ENCODE measurements at regions not wholly inside any gene's neighbourhood (a gene's known extent, or its start where the extent isn't known, plus 50 kb on each side); places are given as distances from the start of the nearest gene placed in this dataset.

- no peaks in the 10 kb centered on the region for H3K79me2 ChIP-seq (ENCODE audit: insufficient read depth, low read length)
- Mint-ChIP-seq H3K9me3 (peaks cover 0 to 2% (median 1%) of the 10 kb centered on the region in 7 donors), H3K4me1 (peaks cover 6% of the 10 kb centered on the region), H3K27me3 (ENCODE audit: low read depth in 3 of 3) (peaks cover 0 to 1% (median 0%) of the 10 kb centered on the region in 3 donors), H3K27ac (no peak overlapping the region), H3K36me3 (no peaks in the 10 kb centered on the region), H3K4me3 (no peak overlapping the region)
- H3K27me3 ChIP-seq (ENCODE audit: control insufficient read depth in 2 of 2, insufficient read depth in 2 of 2, low read length in 2 of 2), result no peaks in the 10 kb centered on the region
- H3K36me3 ChIP-seq (replicated peaks in 1 of 2; ENCODE audit: control insufficient read depth in 1 of 2, insufficient read depth in 2 of 2, low read length in 2 of 2), result no peaks in the 10 kb centered on the region
- no peak for DNase-seq
- WGBS (ENCODE audit: insufficient coverage), result no CpG with 5 or more reads among the region's 2 CpGs
- no peak overlapping the region for H3K4me3 ChIP-seq (replicated peaks in 1 of 3; ENCODE audit: low read depth in 2 of 3, low read length in 3 of 3)
- TF ChIP-seq CTCF (IDR thresholded peaks at IDR 0.05), result no peak
- no peak overlapping the region for H3K4me2 ChIP-seq (replicated peaks; ENCODE audit: extremely low read depth, low read length, poor library complexity, severe bottlenecking)
- intact Hi-C loops (cut with micrococcal nuclease), result no loop called here
- H3K9ac ChIP-seq (ENCODE audit: insufficient read depth, low read length, poor library complexity, severe bottlenecking), result no peak overlapping the region
- H3K4me1 ChIP-seq (ENCODE audit: control insufficient read depth in 1 of 2, insufficient read depth in 2 of 2, low read length in 2 of 2), result no peaks in the 10 kb centered on the region
- no peak overlapping the region for H2AFZ ChIP-seq (ENCODE audit: insufficient read depth, low read depth, low read length, poor library complexity, severe bottlenecking)
- H4K20me1 ChIP-seq (ENCODE audit: insufficient read depth, low read length), result no peaks in the 10 kb centered on the region
- no peak overlapping the region for H3K27ac ChIP-seq (ENCODE audit: low read depth in 1 of 2, low read length in 2 of 2)
- no peaks in the 10 kb centered on the region for H3K9me3 ChIP-seq (replicated peaks in 1 of 2; ENCODE audit: control insufficient read depth in 1 of 2, insufficient read depth in 1 of 2, low read length in 2 of 2)
Observed at GRCh38 chr15:49752517-49752916, 131.7 kb downstream of the DTWD1 start.

- Histone ChIP-seq H3K36me3 (replicated peaks in 1 of 2; ENCODE audit: control insufficient read depth in 1 of 2, insufficient read depth in 2 of 2, low read length in 2 of 2) (no peaks in the 10 kb centered on the region), H3K4me3 (replicated peaks in 1 of 3; ENCODE audit: low read depth in 2 of 3, low read length in 3 of 3) (no peak overlapping the region), H3K79me2 (ENCODE audit: insufficient read depth, low read length) (no peaks in the 10 kb centered on the region), H3K9ac (ENCODE audit: insufficient read depth, low read length, poor library complexity, severe bottlenecking) (no peak overlapping the region), H2AFZ (ENCODE audit: insufficient read depth, low read depth, low read length, poor library complexity, severe bottlenecking) (no peak overlapping the region), H4K20me1 (ENCODE audit: insufficient read depth, low read length) (no peaks in the 10 kb centered on the region), H3K4me2 (replicated peaks; ENCODE audit: extremely low read depth, low read length, poor library complexity, severe bottlenecking) (no peak overlapping the region), H3K27me3 (ENCODE audit: control insufficient read depth in 2 of 2, insufficient read depth in 2 of 2, low read length in 2 of 2) (no peaks in the 10 kb centered on the region), H3K27ac (ENCODE audit: low read depth in 1 of 2, low read length in 2 of 2) (no peak overlapping the region), H3K4me1 (ENCODE audit: control insufficient read depth in 1 of 2, insufficient read depth in 2 of 2, low read length in 2 of 2) (no peaks in the 10 kb centered on the region), H3K9me3 (replicated peaks in 1 of 2; ENCODE audit: control insufficient read depth in 1 of 2, insufficient read depth in 1 of 2, low read length in 2 of 2) (peaks cover 6 to 20% of the 10 kb centered on the region in 2 donors)
- no peak for TF ChIP-seq CTCF (IDR thresholded peaks at IDR 0.05)
- Mint-ChIP-seq H3K9me3 (peaks cover 13 to 34% (median 23%) of the 10 kb centered on the region in 7 donors), H3K27ac (no peak overlapping the region), H3K36me3 (peaks cover 0 to 2% of the 10 kb centered on the region in 2 donors), H3K4me1 (peaks cover 6% of the 10 kb centered on the region), H3K27me3 (ENCODE audit: low read depth in 3 of 3) (peaks cover 0 to 1% (median 0%) of the 10 kb centered on the region in 3 donors), H3K4me3 (no peak overlapping the region)
- intact Hi-C loops (cut with micrococcal nuclease), result no loop called here
- WGBS (ENCODE audit: insufficient coverage), result no CpG with 5 or more reads among the region's 1 CpG
- no peak for DNase-seq
Observed at GRCh38 chr15:49758456-49758855, 137.6 kb downstream of the DTWD1 start.

Data from CD14-positive monocyte (primary cell).